Uterus (tissue), 3 donors: ENCODE measurements at regions not wholly inside any gene's neighbourhood (a gene's known extent, or its start where the extent isn't known, plus 50 kb on each side); places are given as distances from the start of the nearest gene placed in this dataset.

Experiments
- DNase-seq, 2 donors: peaks; one replicate each; pipeline ENCODE4 v3.0.0-alpha.2; 2019 to 2020
- H3K27ac ChIP-seq, 2 donors: fragments of 200-600 bp; sonication (generic); 1 replicate in 1 of 2; 2 replicates in 1 of 2; pipeline ENCODE4 v1.5.1; 2016 to 2018
- H3K27me3 ChIP-seq, 2 donors: fragments of 200-600 bp; sonication (generic); one replicate each; pipeline ENCODE4 v1.5.1; 2018 to 2019; ENCODE audit warnings: control low read depth in 1 of 2
- H3K36me3 ChIP-seq, 2 donors: fragments of 200-600 bp; sonication (generic); one replicate each; pipeline ENCODE4 v1.5.1; 2019; ENCODE audit warnings: control low read depth in 1 of 2
- H3K4me1 ChIP-seq, 2 donors: fragments of 200-600 bp; sonication (generic); one replicate each; pipeline ENCODE4 v1.5.1; 2018 to 2019; ENCODE audit warnings: control low read depth in 1 of 2
- H3K4me3 ChIP-seq, 2 donors: fragments of 200-600 bp; sonication (generic); 1 replicate in 1 of 2; 2 replicates in 1 of 2; pipeline ENCODE4 v1.5.1; 2018 to 2019; ENCODE audit warnings: mild to moderate bottlenecking in 1 of 2
- H3K9me3 ChIP-seq, 2 donors: fragments of 200-600 bp; sonication (generic); one replicate each; pipeline ENCODE4 v1.5.1; 2019; ENCODE audit warnings: control low read depth in 1 of 2
- CTCF ChIP-seq, 4 experiments: fragments of 200-600 bp in 2 of 4; fragments of 450-650 bp in 2 of 4; sonication (generic) in 2 of 4; IDR thresholded peaks; one replicate each; pipeline ENCODE4 v1.5.1; 2016 to 2019; ENCODE audit warnings: antibody characterized with exemption in 4 of 4, mild to moderate bottlenecking in 2 of 4, moderate library complexity in 1 of 4
- POLR2A ChIP-seq, 2 donors: fragments of 450-650 bp; IDR thresholded peaks; one replicate each; pipeline ENCODE4 v1.6.1; 2016; ENCODE audit warnings: antibody characterized with exemption in 2 of 2, mild to moderate bottlenecking in 1 of 2, moderate library complexity in 1 of 2
- intact Hi-C: fragments of 100-400 bp; cut with DNase I; formaldehyde crosslinking; loops from one replicate; pipeline ENCODE4 v1.15.1; 2023; ENCODE audit warnings: low total_unique reads
- donor health status: DM: yes; HTN: yes; CAD: no.

GRCh38 chr2:9085353-9085752 is 81.9 kb upstream of the MBOAT2 start:
- intact Hi-C loops: no loop called here
- Histone ChIP-seq H3K27ac (no peak overlapping the region), H3K27me3 (no peaks in the 10 kb centered on the region), H3K4me3 (no peak overlapping the region), H3K36me3 (no peaks in the 10 kb centered on the region), H3K4me1 (no peaks in the 10 kb centered on the region), H3K9me3 (no peaks in the 10 kb centered on the region)
- no peak for TF ChIP-seq CTCF (IDR thresholded peaks at IDR 0.05)
- TF ChIP-seq POLR2A (IDR thresholded peaks at IDR 0.05): no peak
- DNase-seq: no peak

GRCh38 chr2:9083287-9083686 is 79.8 kb upstream of the MBOAT2 start:
- no peaks in the 10 kb centered on the region for H3K36me3 ChIP-seq
- TF ChIP-seq CTCF (IDR thresholded peaks at IDR 0.05) (no peak), POLR2A (IDR thresholded peaks at IDR 0.05) (no peak)
- intact Hi-C loops: no loop called here
- H3K4me3 ChIP-seq: no peak overlapping the region
- H3K27ac ChIP-seq: no peak overlapping the region
- no peaks in the 10 kb centered on the region for H3K4me1 ChIP-seq
- H3K9me3 ChIP-seq: no peaks in the 10 kb centered on the region
- DNase-seq: no peak
- no peaks in the 10 kb centered on the region for H3K27me3 ChIP-seq

- Histone ChIP-seq H3K27ac (no peak overlapping the region), H3K9me3 (no peaks in the 10 kb centered on the region), H3K4me1 (no peaks in the 10 kb centered on the region), H3K27me3 (no peaks in the 10 kb centered on the region), H3K4me3 (no peak overlapping the region), H3K36me3 (no peaks in the 10 kb centered on the region)
- no peak for DNase-seq
- intact Hi-C loops: no loop called here
- TF ChIP-seq CTCF (IDR thresholded peaks at IDR 0.05): no peak
- TF ChIP-seq POLR2A (IDR thresholded peaks at IDR 0.05): no peak
Measured at GRCh38 chr2:9082158-9082557, 78.7 kb upstream of the MBOAT2 start.

- H3K36me3 ChIP-seq: no peaks in the 10 kb centered on the region
Measured at GRCh38 chr2:9081750-9082149, 78.3 kb upstream of the MBOAT2 start.

GRCh38 chr2:9078405-9078804 is 74.9 kb upstream of the MBOAT2 start:
- Histone ChIP-seq H3K27me3 (no peaks in the 10 kb centered on the region), H3K36me3 (no peaks in the 10 kb centered on the region), H3K9me3 (no peaks in the 10 kb centered on the region), H3K4me3 (no peak overlapping the region), H3K4me1 (no peaks in the 10 kb centered on the region), H3K27ac (no peak overlapping the region)
- TF ChIP-seq POLR2A (IDR thresholded peaks at IDR 0.05) (no peak), CTCF (IDR thresholded peaks at IDR 0.05) (no peak)
- DNase-seq: no peak
- intact Hi-C loops: no loop called here

More at GRCh38 chr2:9081750-9082149, 78.3 kb upstream of the MBOAT2 start:
- H3K9me3 ChIP-seq: no peaks in the 10 kb centered on the region
- no peak for DNase-seq
- H3K27ac ChIP-seq: no peak overlapping the region
- no peaks in the 10 kb centered on the region for H3K27me3 ChIP-seq
- TF ChIP-seq POLR2A (IDR thresholded peaks at IDR 0.05): no peak
- TF ChIP-seq CTCF (IDR thresholded peaks at IDR 0.05): no peak
- no peaks in the 10 kb centered on the region for H3K4me1 ChIP-seq
- no peak overlapping the region for H3K4me3 ChIP-seq
- intact Hi-C loops: no loop called here
